ENCODE measurements at regions not wholly inside any gene's neighbourhood (a gene's known extent, or its start where the extent isn't known, plus 50 kb on each side); places are given as distances from the start of the nearest gene placed in this dataset.
A peak's percentile ranks its signal among the peaks of the same experiment; 100 is the strongest.

GRCh38 chr11:116457336-116458007, 315.3 kb downstream of the BUD13 start:
- FAIRE-seq: no peak
- DNase-seq (ENCODE audit: insufficient read length, low spot score): no peak

GRCh38 chr11:116454951-116455350, 317.8 kb downstream of the BUD13 start:
- DNase-seq (ENCODE audit: insufficient read length, low spot score): no peak
- no peak for FAIRE-seq

GRCh38 chr11:116454020-116454645, 318.7 kb downstream of the BUD13 start:
- no peak for FAIRE-seq
- DNase-seq (ENCODE audit: insufficient read length, low spot score): peak; percentile 54

- no peak for FAIRE-seq
These were observed 320.3 kb downstream of the BUD13 start for GRCh38 chr11:116452461-116452860.

GRCh38 chr11:116449522-116449921, 323.3 kb downstream of the BUD13 start:
- DNase-seq (ENCODE audit: insufficient read length, low spot score) (no peak), FAIRE-seq (no peak)

More at GRCh38 chr11:116452461-116452860, 320.3 kb downstream of the BUD13 start:
- DNase-seq (ENCODE audit: insufficient read length, low spot score): no peak

- FAIRE-seq: no peak
- DNase-seq (ENCODE audit: insufficient read length, low spot score): no peak
These were observed 326.5 kb downstream of the BUD13 start for GRCh38 chr11:116446048-116446941.

- no peak for DNase-seq (ENCODE audit: insufficient read length, low spot score)
- no peak for FAIRE-seq
These were observed 327.4 kb downstream of the BUD13 start for GRCh38 chr11:116445108-116446047.

- FAIRE-seq (no peak), DNase-seq (ENCODE audit: insufficient read length, low spot score) (no peak)
These were observed 330.5 kb downstream of the BUD13 start for GRCh38 chr11:116442238-116442752.

- FAIRE-seq: no peak
- no peak for DNase-seq (ENCODE audit: insufficient read length, low spot score)
These were observed 333.5 kb downstream of the BUD13 start for GRCh38 chr11:116439361-116439677.

- no peak for DNase-seq (ENCODE audit: insufficient read length, low spot score)
- FAIRE-seq: no peak
These were observed 334.0 kb downstream of the BUD13 start for GRCh38 chr11:116438651-116439360.

- no peak for DNase-seq (ENCODE audit: insufficient read length, low spot score)
- FAIRE-seq: no peak
These were observed 337.8 kb downstream of the BUD13 start for GRCh38 chr11:116434986-116435385.

GRCh38 chr11:116432301-116432700, 340.5 kb downstream of the BUD13 start:
- FAIRE-seq: no peak
- DNase-seq (ENCODE audit: insufficient read length, low spot score): no peak

GRCh38 chr11:116431842-116432241, 340.9 kb downstream of the BUD13 start:
- FAIRE-seq: no peak
- DNase-seq (ENCODE audit: insufficient read length, low spot score): no peak

- FAIRE-seq: no peak
These were observed 344.2 kb downstream of the BUD13 start for GRCh38 chr11:116428638-116428975.

GRCh38 chr11:116427903-116428637, 344.7 kb downstream of the BUD13 start:
- no peak for DNase-seq (ENCODE audit: insufficient read length, low spot score)
- no peak for FAIRE-seq

More at GRCh38 chr11:116428638-116428975, 344.2 kb downstream of the BUD13 start:
- DNase-seq (ENCODE audit: insufficient read length, low spot score): no peak

GRCh38 chr11:116427337-116427902, 345.4 kb downstream of the BUD13 start:
- DNase-seq (ENCODE audit: insufficient read length, low spot score) (no peak), FAIRE-seq (no peak)

- no peak for FAIRE-seq
- DNase-seq (ENCODE audit: insufficient read length, low spot score): no peak
These were observed 346.0 kb downstream of the BUD13 start for GRCh38 chr11:116426761-116427160.

GRCh38 chr11:116424615-116425261, 348.0 kb downstream of the BUD13 start:
- DNase-seq (ENCODE audit: insufficient read length, low spot score): no peak
- no peak for FAIRE-seq
